ENCODE measurements at regions not wholly inside any gene's neighbourhood (a gene's known extent, or its start where the extent isn't known, plus 50 kb on each side); places are given as distances from the start of the nearest gene placed in this dataset.

DNA sequence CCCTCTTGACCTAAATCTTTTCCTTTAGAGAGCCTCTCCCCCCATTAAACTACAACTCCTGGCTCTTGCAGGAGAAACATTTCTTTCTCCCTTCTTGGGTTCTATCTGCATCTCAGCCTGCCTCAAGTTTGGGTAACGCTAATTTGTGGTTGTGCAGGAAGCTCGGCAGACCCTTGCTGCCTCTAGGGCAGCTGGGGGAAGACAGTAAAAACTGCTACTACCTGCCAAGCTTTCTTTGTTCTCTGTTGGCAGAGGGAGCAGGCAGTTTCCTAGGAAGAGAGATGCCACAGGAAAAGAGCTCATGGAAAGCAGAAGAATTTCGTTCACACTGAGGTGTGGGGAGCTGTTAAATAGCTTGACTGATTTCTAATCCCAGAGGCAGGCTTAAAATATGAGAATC, 555.6 kb upstream of the IGFBP7 start:
- no peak for DNase-seq (ENCODE audit: low spot score in 2 of 2)
- no peaks in the 10 kb centered on the region for H3K27me3 Mint-ChIP-seq
- no peak overlapping the region for H3K4me3 Mint-ChIP-seq
- no peak overlapping the region for H3K27ac Mint-ChIP-seq (ENCODE audit: low read depth)
- H3K36me3 Mint-ChIP-seq (ENCODE audit: insufficient read depth), result no peaks in the 10 kb centered on the region
- peaks cover 26% of the 10 kb centered on the region for H3K9me3 Mint-ChIP-seq
- no peak for ATAC-seq (replicated peaks; ENCODE audit: extremely low read depth, poor library complexity, severe bottlenecking)
- H3K4me1 Mint-ChIP-seq, result no peaks in the 10 kb centered on the region

DNA sequence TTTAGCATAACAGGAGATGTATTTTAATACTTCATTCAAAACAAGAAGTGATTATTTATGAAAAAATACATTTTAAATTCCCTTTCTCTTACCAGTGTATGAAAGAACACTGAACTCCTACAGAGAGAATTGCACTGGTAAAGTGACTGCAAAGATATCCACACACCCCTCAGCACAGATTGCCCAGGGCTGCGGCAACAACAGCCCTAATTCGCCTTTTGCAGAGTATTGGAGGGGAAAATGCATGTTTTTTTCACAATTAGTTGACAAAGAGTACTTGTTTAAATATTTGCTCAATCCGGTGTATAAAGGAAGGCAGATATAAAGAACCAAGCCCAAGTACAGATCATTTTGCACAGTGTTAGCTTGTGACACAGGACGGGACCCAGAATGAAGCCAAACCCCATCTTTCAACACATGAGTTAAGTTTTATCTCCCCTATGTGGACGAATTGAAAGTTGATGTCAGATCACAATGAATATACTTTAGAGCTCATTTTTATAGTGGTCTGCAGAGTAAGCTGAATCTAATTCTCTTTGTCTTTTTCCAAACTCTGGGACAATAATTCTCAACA, 551.4 kb upstream of the IGFBP7 start:
- no peak overlapping the region for H3K4me3 Mint-ChIP-seq
- no peaks in the 10 kb centered on the region for H3K27me3 Mint-ChIP-seq
- H3K4me1 Mint-ChIP-seq, result no peaks in the 10 kb centered on the region
- H3K27ac Mint-ChIP-seq (ENCODE audit: low read depth), result no peak overlapping the region
- peaks cover 22% of the 10 kb centered on the region for H3K9me3 Mint-ChIP-seq
- no peak for DNase-seq (ENCODE audit: low spot score in 2 of 2)
- ATAC-seq (replicated peaks; ENCODE audit: extremely low read depth, poor library complexity, severe bottlenecking), result no peak
- no peaks in the 10 kb centered on the region for H3K36me3 Mint-ChIP-seq (ENCODE audit: insufficient read depth)

DNA sequence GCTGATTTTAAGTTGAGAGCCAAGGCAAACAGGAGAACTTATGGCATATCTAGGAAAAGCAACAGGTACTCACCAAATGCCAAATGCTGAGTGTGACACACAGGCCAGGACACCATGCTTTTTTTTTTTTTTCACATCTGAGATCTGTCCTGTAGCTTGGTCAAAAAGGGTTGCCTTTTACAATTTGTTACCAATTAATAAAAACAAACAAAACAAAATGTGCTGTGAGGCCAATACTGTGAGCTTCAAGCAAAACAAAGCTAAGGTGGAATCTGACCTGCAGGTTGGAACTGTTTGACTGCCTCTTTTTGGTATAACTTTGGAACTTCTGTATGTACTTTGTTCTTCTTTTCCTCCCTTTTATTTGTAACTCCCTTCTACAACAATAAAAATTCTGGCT, 548.5 kb upstream of the IGFBP7 start:
- Mint-ChIP-seq H3K4me1 (no peaks in the 10 kb centered on the region), H3K27ac (ENCODE audit: low read depth) (no peak overlapping the region), H3K27me3 (no peaks in the 10 kb centered on the region), H3K9me3 (peaks cover 26% of the 10 kb centered on the region), H3K36me3 (ENCODE audit: insufficient read depth) (no peaks in the 10 kb centered on the region), H3K4me3 (no peak overlapping the region)
- DNase-seq (ENCODE audit: low spot score in 2 of 2) (no peak), ATAC-seq (replicated peaks; ENCODE audit: extremely low read depth, poor library complexity, severe bottlenecking) (no peak)

DNA sequence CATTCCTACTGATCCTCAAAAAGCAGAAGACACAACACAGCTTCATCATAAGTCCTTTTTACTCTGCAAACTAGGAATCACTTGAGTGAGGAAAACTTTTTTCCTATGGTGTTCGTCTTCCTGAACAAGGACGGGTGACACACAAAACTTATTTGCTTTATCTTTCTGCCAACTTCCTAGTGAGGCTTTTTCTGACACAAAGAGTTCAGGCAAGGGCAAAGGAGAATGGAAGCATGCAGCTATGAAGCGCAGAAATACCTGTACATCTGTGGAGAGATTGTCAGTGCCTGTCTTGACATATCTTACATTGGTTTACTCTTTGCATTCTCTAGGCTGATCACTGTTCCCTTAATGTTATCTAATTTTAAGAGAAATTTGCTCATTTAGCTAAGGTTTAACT, 548.0 kb upstream of the IGFBP7 start:
- Mint-ChIP-seq H3K4me3 (no peak overlapping the region), H3K4me1 (no peaks in the 10 kb centered on the region), H3K27ac (ENCODE audit: low read depth) (no peak overlapping the region), H3K9me3 (peaks cover 26% of the 10 kb centered on the region), H3K36me3 (ENCODE audit: insufficient read depth) (no peaks in the 10 kb centered on the region), H3K27me3 (no peaks in the 10 kb centered on the region)
- no peak for ATAC-seq (replicated peaks; ENCODE audit: extremely low read depth, poor library complexity, severe bottlenecking)
- DNase-seq (ENCODE audit: low spot score in 2 of 2), result no peak

DNA sequence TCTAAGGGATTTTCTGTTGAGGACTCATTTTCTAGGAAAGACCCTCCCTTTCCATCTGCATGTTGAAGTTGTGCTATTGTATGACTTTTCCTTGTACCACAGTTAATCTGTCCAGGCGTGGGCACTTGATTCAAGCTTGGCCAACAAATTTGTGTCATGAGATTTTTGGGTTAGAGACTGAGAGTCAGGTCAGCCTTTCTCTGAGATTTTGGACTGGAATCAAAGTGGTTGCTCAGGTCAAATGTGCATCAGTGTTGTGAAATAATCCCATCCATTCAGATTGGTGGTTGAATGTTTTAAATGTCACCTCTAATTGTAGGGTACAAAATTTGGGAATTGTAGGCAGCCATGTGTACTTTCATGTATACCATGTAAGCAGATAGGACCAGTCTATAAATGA, 545.2 kb upstream of the IGFBP7 start:
- Mint-ChIP-seq H3K9me3 (peaks cover 29% of the 10 kb centered on the region), H3K27me3 (no peaks in the 10 kb centered on the region), H3K36me3 (ENCODE audit: insufficient read depth) (no peaks in the 10 kb centered on the region), H3K4me1 (no peaks in the 10 kb centered on the region), H3K27ac (ENCODE audit: low read depth) (no peak overlapping the region), H3K4me3 (no peak overlapping the region)
- ATAC-seq (replicated peaks; ENCODE audit: extremely low read depth, poor library complexity, severe bottlenecking), result no peak
- no peak for DNase-seq (ENCODE audit: low spot score in 2 of 2)

DNA sequence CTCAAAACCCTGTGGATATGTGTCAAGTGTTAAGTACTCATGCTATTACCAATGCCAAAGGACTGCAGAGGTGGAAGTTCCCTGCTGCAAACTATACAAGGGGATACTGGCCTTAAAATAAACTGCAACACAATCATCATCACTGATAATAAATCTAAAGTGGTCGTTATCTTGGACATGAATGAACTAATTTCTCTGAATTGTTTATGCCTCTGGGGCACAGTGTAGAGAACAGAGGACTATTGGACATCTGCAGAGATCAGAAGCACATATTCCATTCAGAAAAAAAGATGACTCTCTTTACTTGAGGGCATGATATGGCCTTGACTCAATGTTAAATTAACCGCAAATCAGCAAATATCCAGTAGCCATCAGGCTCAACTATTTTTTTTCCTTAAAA, 542.6 kb upstream of the IGFBP7 start:
- H3K27ac Mint-ChIP-seq (ENCODE audit: low read depth), result no peak overlapping the region

DNA sequence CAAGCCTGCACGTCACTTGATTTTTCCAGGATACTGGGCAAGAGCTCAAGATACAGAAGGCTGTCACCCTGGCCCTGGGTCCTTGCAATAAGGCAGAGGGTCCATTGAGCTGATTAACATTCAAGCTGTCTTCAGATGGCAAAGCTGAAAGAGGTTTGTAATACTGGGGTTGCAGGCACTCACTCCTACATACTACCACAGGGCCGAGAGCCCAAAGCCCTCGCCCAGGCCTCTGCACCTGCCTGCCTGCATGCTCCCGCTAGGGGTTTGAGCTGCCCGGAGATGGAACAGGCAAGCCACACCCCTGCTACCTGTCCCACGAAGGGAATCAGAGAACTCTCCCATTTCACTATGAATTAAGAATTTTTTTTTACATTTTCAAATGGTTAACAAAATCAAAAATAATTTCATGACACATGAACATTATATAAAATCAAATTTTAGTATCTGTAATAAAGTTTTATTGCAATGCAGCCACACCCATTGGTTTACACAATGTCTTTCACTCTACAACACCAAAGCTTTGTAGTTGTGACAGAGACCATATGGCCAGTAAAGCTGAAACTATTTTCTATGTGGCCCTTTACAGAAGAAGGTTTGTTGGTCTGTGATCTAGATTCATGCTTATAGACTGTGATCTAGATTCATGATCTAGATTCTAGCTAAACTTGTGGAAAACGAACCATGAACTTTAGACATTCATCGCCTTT, 530.4 kb upstream of the IGFBP7 start:
- Mint-ChIP-seq H3K36me3 (ENCODE audit: insufficient read depth) (no peaks in the 10 kb centered on the region), H3K4me3 (no peak overlapping the region), H3K4me1 (no peaks in the 10 kb centered on the region), H3K27ac (ENCODE audit: low read depth) (no peak overlapping the region), H3K9me3 (peaks cover 8% of the 10 kb centered on the region), H3K27me3 (no peaks in the 10 kb centered on the region)
- DNase-seq (ENCODE audit: low spot score in 2 of 2) (no peak), ATAC-seq (replicated peaks; ENCODE audit: extremely low read depth, poor library complexity, severe bottlenecking) (no peak)

More for the DNA sequence above, 542.6 kb upstream of the IGFBP7 start:
- H3K4me1 Mint-ChIP-seq, result no peaks in the 10 kb centered on the region
- ATAC-seq (replicated peaks; ENCODE audit: extremely low read depth, poor library complexity, severe bottlenecking), result no peak
- no peaks in the 10 kb centered on the region for H3K36me3 Mint-ChIP-seq (ENCODE audit: insufficient read depth)
- H3K9me3 Mint-ChIP-seq, result peaks cover 23% of the 10 kb centered on the region
- H3K27me3 Mint-ChIP-seq, result no peaks in the 10 kb centered on the region
- no peak for DNase-seq (ENCODE audit: low spot score in 2 of 2)
- no peak overlapping the region for H3K4me3 Mint-ChIP-seq

DNA sequence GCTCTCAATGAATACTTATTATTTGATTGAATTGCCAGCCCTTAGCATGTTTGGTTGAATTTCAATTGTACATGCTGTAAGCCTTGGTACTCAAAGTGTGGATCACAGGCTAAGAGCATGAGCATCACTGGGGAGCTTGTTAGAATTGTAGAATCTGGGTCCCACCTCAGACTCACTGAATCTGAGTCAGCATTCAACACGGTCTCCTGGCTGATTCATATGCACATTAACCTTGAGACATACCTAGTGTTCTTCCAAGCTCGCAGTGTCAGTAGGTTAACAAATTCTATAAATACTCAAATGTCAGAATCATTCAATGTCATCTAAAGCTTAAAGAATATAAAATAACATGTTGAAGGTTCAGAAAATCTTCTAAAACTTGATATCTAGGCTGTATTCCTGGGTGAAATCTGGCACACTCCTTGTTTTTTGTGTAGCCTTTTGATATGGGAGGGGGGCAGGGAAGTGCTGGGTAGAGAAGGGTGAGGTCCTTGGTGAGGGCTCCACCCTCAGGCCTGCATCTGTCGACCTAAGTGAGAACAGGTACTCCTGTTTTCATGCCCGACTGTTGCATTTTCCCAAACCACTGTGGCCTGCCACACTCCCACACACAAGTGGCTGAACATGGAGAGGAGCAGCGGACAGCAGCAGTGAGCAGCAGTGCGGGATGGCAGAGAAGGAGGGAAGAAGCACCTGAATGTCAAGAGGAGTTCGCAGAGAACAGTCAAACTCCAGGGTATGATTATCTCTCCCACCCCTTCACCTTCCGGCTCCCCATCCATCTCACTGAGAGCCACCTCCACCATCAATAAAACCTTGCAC, 529.6 kb upstream of the IGFBP7 start:
- ATAC-seq (replicated peaks; ENCODE audit: extremely low read depth, poor library complexity, severe bottlenecking), result no peak
- Mint-ChIP-seq H3K4me1 (no peaks in the 10 kb centered on the region), H3K36me3 (ENCODE audit: insufficient read depth) (no peaks in the 10 kb centered on the region), H3K4me3 (no peak overlapping the region), H3K27me3 (no peaks in the 10 kb centered on the region), H3K9me3 (peaks cover 8% of the 10 kb centered on the region), H3K27ac (ENCODE audit: low read depth) (no peak overlapping the region)
- no peak for DNase-seq (ENCODE audit: low spot score in 2 of 2)

DNA sequence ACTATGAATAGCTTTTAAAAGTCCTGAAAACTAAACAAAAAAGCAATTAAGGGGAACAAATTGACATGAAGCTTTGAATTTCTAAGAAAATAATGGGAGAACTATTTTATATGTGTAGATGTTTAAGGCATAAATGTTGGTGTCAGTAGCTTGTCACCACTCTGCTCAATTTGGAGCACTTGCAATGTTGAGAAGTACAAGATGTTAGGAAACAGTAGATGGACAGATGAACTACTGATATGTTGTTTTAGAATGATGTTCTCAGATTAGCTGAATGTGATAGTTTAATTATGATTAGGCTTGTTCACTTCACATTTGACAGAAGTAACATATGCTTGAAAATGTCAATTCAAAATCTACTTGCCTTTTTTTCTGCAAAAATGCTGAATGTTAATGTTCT, 525.7 kb upstream of the IGFBP7 start:
- ATAC-seq (replicated peaks; ENCODE audit: extremely low read depth, poor library complexity, severe bottlenecking), result no peak
- H3K9me3 Mint-ChIP-seq, result peaks cover 20% of the 10 kb centered on the region
- no peak overlapping the region for H3K4me3 Mint-ChIP-seq
- no peak for DNase-seq (ENCODE audit: low spot score in 2 of 2)
- no peak overlapping the region for H3K27ac Mint-ChIP-seq (ENCODE audit: low read depth)
- no peaks in the 10 kb centered on the region for H3K4me1 Mint-ChIP-seq
- no peaks in the 10 kb centered on the region for H3K36me3 Mint-ChIP-seq (ENCODE audit: insufficient read depth)
- no peaks in the 10 kb centered on the region for H3K27me3 Mint-ChIP-seq

DNA sequence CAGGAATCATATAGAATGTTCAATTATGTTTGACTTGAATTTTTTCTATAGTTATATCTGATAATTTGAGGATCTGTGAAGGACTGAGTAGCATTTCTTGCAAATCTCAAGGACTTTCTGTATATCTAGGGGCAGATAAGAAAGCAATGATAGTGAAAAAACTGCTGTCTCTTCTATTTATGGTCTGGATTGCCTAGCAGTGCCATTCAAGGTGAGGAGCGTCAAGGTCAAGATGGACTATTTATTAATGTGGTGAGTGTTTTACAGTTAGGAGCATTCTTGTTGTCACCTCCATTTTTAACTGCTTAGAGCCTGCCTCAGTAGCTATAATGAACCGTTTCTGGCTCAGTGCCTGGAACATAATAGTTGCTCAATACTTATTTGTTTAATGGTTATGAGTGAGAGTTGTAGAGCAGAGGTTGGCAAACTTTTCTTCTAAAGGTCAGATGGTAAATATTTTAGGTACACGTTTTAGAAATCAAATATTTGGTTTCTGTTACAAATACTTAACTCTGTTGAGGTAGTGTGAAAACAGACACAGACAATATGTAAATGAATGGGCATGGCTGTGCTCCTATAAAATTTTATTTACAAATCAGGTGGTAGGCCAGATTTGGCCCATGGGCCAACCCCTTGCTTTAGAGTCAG, 523.2 kb upstream of the IGFBP7 start:
- Mint-ChIP-seq H3K9me3 (peaks cover 31% of the 10 kb centered on the region), H3K27ac (ENCODE audit: low read depth) (no peak overlapping the region), H3K4me3 (no peak overlapping the region), H3K36me3 (ENCODE audit: insufficient read depth) (no peaks in the 10 kb centered on the region), H3K4me1 (no peaks in the 10 kb centered on the region), H3K27me3 (no peaks in the 10 kb centered on the region)
- ATAC-seq (replicated peaks; ENCODE audit: extremely low read depth, poor library complexity, severe bottlenecking) (no peak), DNase-seq (ENCODE audit: low spot score in 2 of 2) (no peak)

DNA sequence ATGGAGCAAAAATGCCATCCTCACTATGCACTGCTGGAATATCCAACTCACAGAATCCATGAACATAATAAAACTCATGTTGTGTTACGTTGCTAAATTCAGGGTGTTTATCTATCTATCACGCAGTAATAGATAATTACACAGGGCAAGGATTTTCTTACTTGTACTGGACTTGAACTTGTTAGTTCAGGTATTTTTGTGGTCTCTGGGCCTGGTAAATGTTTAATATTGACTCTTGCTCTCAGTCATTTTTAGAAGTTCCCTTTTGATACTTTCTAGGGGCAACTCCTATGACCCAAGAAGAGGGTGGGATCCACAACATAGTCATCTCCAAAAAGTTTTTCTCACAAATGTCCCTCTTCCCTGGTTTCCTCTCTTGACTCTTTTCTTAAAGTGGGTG, 522.4 kb upstream of the IGFBP7 start:
- Mint-ChIP-seq H3K27ac (ENCODE audit: low read depth) (no peak overlapping the region), H3K4me1 (no peaks in the 10 kb centered on the region), H3K36me3 (ENCODE audit: insufficient read depth) (no peaks in the 10 kb centered on the region), H3K9me3 (peaks cover 25% of the 10 kb centered on the region), H3K27me3 (no peaks in the 10 kb centered on the region), H3K4me3 (no peak overlapping the region)
- DNase-seq (ENCODE audit: low spot score in 2 of 2), result no peak
- ATAC-seq (replicated peaks; ENCODE audit: extremely low read depth, poor library complexity, severe bottlenecking), result no peak

DNA sequence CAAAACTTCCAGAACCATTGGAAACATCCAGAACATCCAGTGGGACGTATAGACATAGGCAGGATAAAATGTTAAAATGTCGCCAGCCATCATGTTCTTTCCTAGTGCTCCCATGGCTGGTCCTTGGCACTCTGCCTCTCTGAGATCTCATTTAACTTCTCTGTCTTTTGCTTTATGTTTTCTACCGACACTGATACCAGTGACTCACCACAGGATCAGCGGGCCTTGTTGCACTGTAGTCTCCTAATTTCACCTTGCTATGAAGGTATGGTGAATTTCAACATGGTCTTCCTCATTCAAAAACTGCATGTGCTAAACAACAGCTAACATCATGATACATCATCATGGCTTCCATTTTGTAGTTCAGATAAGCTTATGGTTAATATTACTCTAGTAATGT, 521.0 kb upstream of the IGFBP7 start:
- no peak for ATAC-seq (replicated peaks; ENCODE audit: extremely low read depth, poor library complexity, severe bottlenecking)
- H3K9me3 Mint-ChIP-seq, result peaks cover 23% of the 10 kb centered on the region

More for the DNA sequence above, 521.0 kb upstream of the IGFBP7 start:
- Mint-ChIP-seq H3K36me3 (ENCODE audit: insufficient read depth) (no peaks in the 10 kb centered on the region), H3K27me3 (no peaks in the 10 kb centered on the region), H3K4me3 (no peak overlapping the region), H3K4me1 (no peaks in the 10 kb centered on the region), H3K27ac (ENCODE audit: low read depth) (no peak overlapping the region)
- DNase-seq (ENCODE audit: low spot score in 2 of 2), result no peak

Data from central memory CD8-positive, alpha-beta T cell (primary cell).